ENCODE measurements at regions not wholly inside any gene's neighbourhood (a gene's known extent, or its start where the extent isn't known, plus 50 kb on each side); places are given as distances from the start of the nearest gene placed in this dataset.
"Not testable (repeated sequence)": the region's sequence is repeated elsewhere in the genome, so short reads cannot be mapped to it uniquely, and the experiment has no call there.

GRCh38 chr5:102107865-102108264 is 188.2 kb downstream of the SLCO4C1 start:
- TF ChIP-seq POLR2AphosphoS5 (IDR thresholded peaks at IDR 0.05; ENCODE audit: low read depth, low read length) (no peak), TAF1 (IDR thresholded peaks at IDR 0.05; ENCODE audit: low read depth, low read length) (no peak), POU2F2 (IDR thresholded peaks at IDR 0.05; ENCODE audit: low read depth, low read length) (no peak), POLR2A (IDR thresholded peaks at IDR 0.05; ENCODE audit: low read depth, low read length) (no peak), PAX5 (IDR thresholded peaks at IDR 0.05; ENCODE audit: insufficient read depth, low read length, severe bottlenecking) (no peak), SPI1 (IDR thresholded peaks at IDR 0.05; ENCODE audit: low read depth, low read length) (no peak)
- FAIRE-seq (no peak), DNase-seq (ENCODE audit: insufficient read length, low spot score) (no peak)

- no peak for TF ChIP-seq SPI1 (IDR thresholded peaks at IDR 0.05; ENCODE audit: low read depth, low read length)
- no peak for TF ChIP-seq POLR2A (IDR thresholded peaks at IDR 0.05; ENCODE audit: low read depth, low read length)
- TF ChIP-seq POLR2AphosphoS5 (IDR thresholded peaks at IDR 0.05; ENCODE audit: low read depth, low read length), result no peak
- no peak for TF ChIP-seq PAX5 (IDR thresholded peaks at IDR 0.05; ENCODE audit: insufficient read depth, low read length, severe bottlenecking)
- DNase-seq (ENCODE audit: insufficient read length, low spot score), result no peak
- no peak for FAIRE-seq
Measured at GRCh38 chr5:102106599-102106998, 189.5 kb downstream of the SLCO4C1 start.

GRCh38 chr5:102099766-102100331 is 196.2 kb downstream of the SLCO4C1 start:
- TF ChIP-seq PAX5 (IDR thresholded peaks at IDR 0.05; ENCODE audit: insufficient read depth, low read length, severe bottlenecking) (no peak), TAF1 (IDR thresholded peaks at IDR 0.05; ENCODE audit: low read depth, low read length) (no peak), POU2F2 (IDR thresholded peaks at IDR 0.05; ENCODE audit: low read depth, low read length) (no peak), POLR2A (IDR thresholded peaks at IDR 0.05; ENCODE audit: low read depth, low read length) (no peak), SPI1 (IDR thresholded peaks at IDR 0.05; ENCODE audit: low read depth, low read length) (no peak), POLR2AphosphoS5 (IDR thresholded peaks at IDR 0.05; ENCODE audit: low read depth, low read length) (no peak)
- FAIRE-seq, result no peak

GRCh38 chr5:102099083-102099482 is 197.0 kb downstream of the SLCO4C1 start:
- not testable (repeated sequence) for DNase-seq (ENCODE audit: insufficient read length, low spot score)
- peak; percentile 9 for FAIRE-seq

More at GRCh38 chr5:102099766-102100331, 196.2 kb downstream of the SLCO4C1 start:
- no peak for DNase-seq (ENCODE audit: insufficient read length, low spot score)

- DNase-seq (ENCODE audit: insufficient read length, low spot score); FAIRE-seq: not testable (repeated sequence)
Measured at GRCh38 chr5:102098606-102099005, 197.5 kb downstream of the SLCO4C1 start.

GRCh38 chr5:102090770-102091169 is 205.3 kb downstream of the SLCO4C1 start:
- FAIRE-seq (no peak), DNase-seq (ENCODE audit: insufficient read length, low spot score) (peak; percentile 2)
- TF ChIP-seq POU2F2 (IDR thresholded peaks at IDR 0.05; ENCODE audit: low read depth, low read length) (peak; percentile 15; the same call in 1 of the 2 replicates), TAF1 (IDR thresholded peaks at IDR 0.05; ENCODE audit: low read depth, low read length) (no peak)

- TF ChIP-seq SPI1 (IDR thresholded peaks at IDR 0.05; ENCODE audit: low read depth, low read length) (no peak), TAF1 (IDR thresholded peaks at IDR 0.05; ENCODE audit: low read depth, low read length) (no peak), POU2F2 (IDR thresholded peaks at IDR 0.05; ENCODE audit: low read depth, low read length) (no peak), POLR2AphosphoS5 (IDR thresholded peaks at IDR 0.05; ENCODE audit: low read depth, low read length) (no peak), PAX5 (IDR thresholded peaks at IDR 0.05; ENCODE audit: insufficient read depth, low read length, severe bottlenecking) (no peak), POLR2A (IDR thresholded peaks at IDR 0.05; ENCODE audit: low read depth, low read length) (no peak)
- FAIRE-seq, result no peak
- no peak for DNase-seq (ENCODE audit: insufficient read length, low spot score)
Measured at GRCh38 chr5:102089883-102090282, 206.2 kb downstream of the SLCO4C1 start.

GRCh38 chr5:102087906-102088305 is 208.2 kb downstream of the SLCO4C1 start:
- no peak for TF ChIP-seq SPI1 (IDR thresholded peaks at IDR 0.05; ENCODE audit: low read depth, low read length)
- TF ChIP-seq TAF1 (IDR thresholded peaks at IDR 0.05; ENCODE audit: low read depth, low read length), result no peak
- TF ChIP-seq POLR2AphosphoS5 (IDR thresholded peaks at IDR 0.05; ENCODE audit: low read depth, low read length), result no peak
- TF ChIP-seq POLR2A (IDR thresholded peaks at IDR 0.05; ENCODE audit: low read depth, low read length), result no peak
- TF ChIP-seq PAX5 (IDR thresholded peaks at IDR 0.05; ENCODE audit: insufficient read depth, low read length, severe bottlenecking), result no peak
- TF ChIP-seq POU2F2 (IDR thresholded peaks at IDR 0.05; ENCODE audit: low read depth, low read length), result no peak
- FAIRE-seq (no peak), DNase-seq (ENCODE audit: insufficient read length, low spot score) (no peak)

GRCh38 chr5:102080288-102080687 is 215.8 kb downstream of the SLCO4C1 start:
- DNase-seq (ENCODE audit: insufficient read length, low spot score), result no peak
- TF ChIP-seq TAF1 (IDR thresholded peaks at IDR 0.05; ENCODE audit: low read depth, low read length) (no peak), POLR2AphosphoS5 (IDR thresholded peaks at IDR 0.05; ENCODE audit: low read depth, low read length) (no peak), POU2F2 (IDR thresholded peaks at IDR 0.05; ENCODE audit: low read depth, low read length) (no peak), POLR2A (IDR thresholded peaks at IDR 0.05; ENCODE audit: low read depth, low read length) (no peak), PAX5 (IDR thresholded peaks at IDR 0.05; ENCODE audit: insufficient read depth, low read length, severe bottlenecking) (no peak), SPI1 (IDR thresholded peaks at IDR 0.05; ENCODE audit: low read depth, low read length) (no peak)
- FAIRE-seq, result no peak

GRCh38 chr5:102077920-102078319 is 218.2 kb downstream of the SLCO4C1 start:
- TF ChIP-seq TAF1 (IDR thresholded peaks at IDR 0.05; ENCODE audit: low read depth, low read length), result no peak
- TF ChIP-seq POLR2A (IDR thresholded peaks at IDR 0.05; ENCODE audit: low read depth, low read length), result no peak
- TF ChIP-seq POLR2AphosphoS5 (IDR thresholded peaks at IDR 0.05; ENCODE audit: low read depth, low read length), result no peak
- TF ChIP-seq SPI1 (IDR thresholded peaks at IDR 0.05; ENCODE audit: low read depth, low read length), result no peak
- TF ChIP-seq PAX5 (IDR thresholded peaks at IDR 0.05; ENCODE audit: insufficient read depth, low read length, severe bottlenecking), result no peak
- no peak for TF ChIP-seq POU2F2 (IDR thresholded peaks at IDR 0.05; ENCODE audit: low read depth, low read length)
- FAIRE-seq, result no peak

GRCh38 chr5:102069974-102070373 is 226.1 kb downstream of the SLCO4C1 start:
- DNase-seq (ENCODE audit: insufficient read length, low spot score) (no peak), FAIRE-seq (no peak)
- TF ChIP-seq POU2F2 (IDR thresholded peaks at IDR 0.05; ENCODE audit: low read depth, low read length) (no peak), SPI1 (IDR thresholded peaks at IDR 0.05; ENCODE audit: low read depth, low read length) (no peak)

More at GRCh38 chr5:102077920-102078319, 218.2 kb downstream of the SLCO4C1 start:
- DNase-seq (ENCODE audit: insufficient read length, low spot score), result no peak
